Large intestine (tissue), 3 donors: ENCODE measurements at regions not wholly inside any gene's neighbourhood (a gene's known extent, or its start where the extent isn't known, plus 50 kb on each side); places are given as distances from the start of the nearest gene placed in this dataset.

Source experiments
- DNase-seq, 2 donors: peaks; one replicate each; pipeline versions ENCODE4 v3.0.0 to v3.0.0-alpha.2; 2013
- H3K27ac ChIP-seq: one replicate; pipeline ENCODE4 v1.5.1; 2013; ENCODE audit warnings: low read length
- H3K27me3 ChIP-seq: 2 replicates; pipeline ENCODE4 v1.6.1; 2013; ENCODE audit warnings: low read length; ENCODE audit not compliant: control insufficient read depth, insufficient read depth
- H3K36me3 ChIP-seq: 2 replicates; pipeline ENCODE4 v1.6.1; 2013; ENCODE audit warnings: low read length; ENCODE audit not compliant: control insufficient read depth, insufficient read depth
- H3K4me1 ChIP-seq: one replicate; pipeline ENCODE4 v1.6.1; 2013; ENCODE audit warnings: low read length; ENCODE audit not compliant: control insufficient read depth, insufficient read depth
- H3K4me3 ChIP-seq: one replicate; pipeline ENCODE4 v1.5.1; 2013; ENCODE audit warnings: low read length
- H3K9me3 ChIP-seq: one replicate; pipeline ENCODE4 v1.6.1; 2013; ENCODE audit warnings: mild to moderate bottlenecking, low read depth, low read length, moderate library complexity; ENCODE audit not compliant: control insufficient read depth
- WGBS: methylation state at CpG from one replicate; pipeline ENCODE4 v1.1.5; 2013; ENCODE audit warnings: low lambda C conversion rate; ENCODE audit not compliant: insufficient coverage; 5-methylcytosine and 5-hydroxymethylcytosine counted together

GRCh38 chr12:115260762-115261675 is 577.0 kb upstream of the TBX3 start:
- H3K27me3 ChIP-seq, result no peaks in the 10 kb centered on the region
- no peak overlapping the region for H3K4me3 ChIP-seq
- no peaks in the 10 kb centered on the region for H3K9me3 ChIP-seq
- peak in 1 of 2 donors; percentile 13 for DNase-seq
- peak overlapping the region; percentile 27 for H3K27ac ChIP-seq
- no peaks in the 10 kb centered on the region for H3K36me3 ChIP-seq
- no CpG with 5 or more reads among the region's 7 CpGs for WGBS
- H3K4me1 ChIP-seq, result peaks cover 40% of the 10 kb centered on the region

GRCh38 chr12:115259968-115260747 is 576.2 kb upstream of the TBX3 start:
- no peaks in the 10 kb centered on the region for H3K36me3 ChIP-seq
- no peaks in the 10 kb centered on the region for H3K27me3 ChIP-seq
- no peak overlapping the region for H3K4me3 ChIP-seq
- DNase-seq, result peak; percentile 19 to 73
- peaks cover 40% of the 10 kb centered on the region for H3K4me1 ChIP-seq
- H3K27ac ChIP-seq, result peak overlapping the region; percentile 3
- no peaks in the 10 kb centered on the region for H3K9me3 ChIP-seq
- WGBS, result no CpG with 5 or more reads among the region's 4 CpGs

GRCh38 chr12:115257791-115258190 is 573.8 kb upstream of the TBX3 start:
- Histone ChIP-seq H3K27ac (no peak overlapping the region), H3K4me1 (peaks cover 38% of the 10 kb centered on the region), H3K9me3 (no peaks in the 10 kb centered on the region), H3K4me3 (no peak overlapping the region), H3K27me3 (no peaks in the 10 kb centered on the region), H3K36me3 (no peaks in the 10 kb centered on the region)
- WGBS, result 40% methylated on average over 1 of the region's 2 CpGs
- DNase-seq, result peak in 1 of 2 donors; percentile 32

- H3K36me3 ChIP-seq, result no peaks in the 10 kb centered on the region
- no peak for DNase-seq
Measured at GRCh38 chr12:115255962-115256361, 572.0 kb upstream of the TBX3 start.

GRCh38 chr12:115255257-115255656 is 571.3 kb upstream of the TBX3 start:
- DNase-seq, result no peak
- Histone ChIP-seq H3K36me3 (no peaks in the 10 kb centered on the region), H3K9me3 (no peaks in the 10 kb centered on the region), H3K4me3 (no peak overlapping the region), H3K27me3 (no peaks in the 10 kb centered on the region), H3K27ac (no peak overlapping the region), H3K4me1 (peaks cover 19% of the 10 kb centered on the region)

More at GRCh38 chr12:115255962-115256361, 572.0 kb upstream of the TBX3 start:
- Histone ChIP-seq H3K27ac (no peak overlapping the region), H3K4me3 (no peak overlapping the region), H3K27me3 (no peaks in the 10 kb centered on the region), H3K4me1 (peaks cover 26% of the 10 kb centered on the region), H3K9me3 (no peaks in the 10 kb centered on the region)
- WGBS, result no CpG with 5 or more reads among the region's 5 CpGs

GRCh38 chr12:115253049-115253448 is 569.1 kb upstream of the TBX3 start:
- no peaks in the 10 kb centered on the region for H3K36me3 ChIP-seq
- H3K9me3 ChIP-seq, result no peaks in the 10 kb centered on the region
- H3K4me3 ChIP-seq, result no peak overlapping the region
- no peak overlapping the region for H3K27ac ChIP-seq
- DNase-seq, result no peak
- no CpG with 5 or more reads among the region's 3 CpGs for WGBS
- H3K27me3 ChIP-seq, result no peaks in the 10 kb centered on the region
- H3K4me1 ChIP-seq, result peaks cover 2% of the 10 kb centered on the region

- Histone ChIP-seq H3K4me1 (no peaks in the 10 kb centered on the region), H3K36me3 (no peaks in the 10 kb centered on the region), H3K27ac (no peak overlapping the region), H3K9me3 (no peaks in the 10 kb centered on the region), H3K27me3 (no peaks in the 10 kb centered on the region), H3K4me3 (no peak overlapping the region)
- no peak for DNase-seq
- 50% methylated on average over 1 of the region's 6 CpGs for WGBS
Measured at GRCh38 chr12:115251727-115252126, 567.8 kb upstream of the TBX3 start.

GRCh38 chr12:115249671-115250278 is 565.8 kb upstream of the TBX3 start:
- Histone ChIP-seq H3K4me3 (no peak overlapping the region), H3K27me3 (no peaks in the 10 kb centered on the region), H3K36me3 (no peaks in the 10 kb centered on the region), H3K9me3 (no peaks in the 10 kb centered on the region), H3K4me1 (no peaks in the 10 kb centered on the region), H3K27ac (no peak overlapping the region)
- 100% methylated on average over 1 of the region's 3 CpGs for whole genome bisulfite sequencing
- DNase-seq, result no peak

- no peaks in the 10 kb centered on the region for H3K9me3 ChIP-seq
- H3K27ac ChIP-seq, result no peak overlapping the region
- no peaks in the 10 kb centered on the region for H3K4me1 ChIP-seq
- H3K27me3 ChIP-seq, result no peaks in the 10 kb centered on the region
- no peak overlapping the region for H3K4me3 ChIP-seq
- no peaks in the 10 kb centered on the region for H3K36me3 ChIP-seq
- no CpG with 5 or more reads among the region's 10 CpGs for WGBS
- no peak for DNase-seq
Measured at GRCh38 chr12:115245020-115245419, 561.0 kb upstream of the TBX3 start.

- Histone ChIP-seq H3K27ac (no peak overlapping the region), H3K4me3 (no peak overlapping the region), H3K9me3 (no peaks in the 10 kb centered on the region), H3K27me3 (no peaks in the 10 kb centered on the region), H3K4me1 (no peaks in the 10 kb centered on the region), H3K36me3 (no peaks in the 10 kb centered on the region)
- DNase-seq, result no peak
- 64% methylated on average over 1 of the region's 5 CpGs for WGBS
Measured at GRCh38 chr12:115243933-115244628, 560.1 kb upstream of the TBX3 start.
